ENCODE measurements at regions not wholly inside any gene's neighbourhood (a gene's known extent, or its start where the extent isn't known, plus 50 kb on each side); places are given as distances from the start of the nearest gene placed in this dataset.

GRCh38 chr5:62111428-62111827 lies 194.6 kb upstream of the KIF2A start:
- TF ChIP-seq CTCF (IDR thresholded peaks at IDR 0.05; ENCODE audit: extremely low read depth, insufficient read depth, missing control alignments) = no peak
- in situ Hi-C loops (cut with MboI; ENCODE audit: low pct_unique_long_range_greater_than_20kb, low sequenced_read_pairs, unreplicated experiment) = no loop called here
- no peak for DNase-seq (ENCODE audit: low spot score)

GRCh38 chr5:62112689-62113228 lies 193.2 kb upstream of the KIF2A start:
- no peak for DNase-seq (ENCODE audit: low spot score)
- no peak for TF ChIP-seq CTCF (IDR thresholded peaks at IDR 0.05; ENCODE audit: extremely low read depth, insufficient read depth, missing control alignments)
- in situ Hi-C loops (cut with MboI; ENCODE audit: low pct_unique_long_range_greater_than_20kb, low sequenced_read_pairs, unreplicated experiment) = no loop called here

- TF ChIP-seq CTCF (IDR thresholded peaks at IDR 0.05; ENCODE audit: extremely low read depth, insufficient read depth, missing control alignments) = no peak
- DNase-seq (ENCODE audit: low spot score) = no peak
- in situ Hi-C loops (cut with MboI; ENCODE audit: low pct_unique_long_range_greater_than_20kb, low sequenced_read_pairs, unreplicated experiment) = no loop called here
Measured at GRCh38 chr5:62115014-62115413, 191.0 kb upstream of the KIF2A start.

- no peak for DNase-seq (ENCODE audit: low spot score)
- no peak for TF ChIP-seq CTCF (IDR thresholded peaks at IDR 0.05; ENCODE audit: extremely low read depth, insufficient read depth, missing control alignments)
- in situ Hi-C loops (cut with MboI; ENCODE audit: low pct_unique_long_range_greater_than_20kb, low sequenced_read_pairs, unreplicated experiment) = no loop called here
Measured at GRCh38 chr5:62124266-62124665, 181.7 kb upstream of the KIF2A start.

- in situ Hi-C loops (cut with MboI; ENCODE audit: low pct_unique_long_range_greater_than_20kb, low sequenced_read_pairs, unreplicated experiment) = no loop called here
- TF ChIP-seq CTCF (IDR thresholded peaks at IDR 0.05; ENCODE audit: extremely low read depth, insufficient read depth, missing control alignments) = no peak
- DNase-seq (ENCODE audit: low spot score) = no peak
Measured at GRCh38 chr5:62126090-62126489, 179.9 kb upstream of the KIF2A start.

GRCh38 chr5:62127098-62127736 lies 178.8 kb upstream of the KIF2A start:
- in situ Hi-C loops (cut with MboI; ENCODE audit: low pct_unique_long_range_greater_than_20kb, low sequenced_read_pairs, unreplicated experiment) = no loop called here
- TF ChIP-seq CTCF (IDR thresholded peaks at IDR 0.05; ENCODE audit: extremely low read depth, insufficient read depth, missing control alignments) = no peak
- DNase-seq (ENCODE audit: low spot score) = no peak

All from GM13977 (cell line).